ENCODE measurements at regions not wholly inside any gene's neighbourhood (a gene's known extent, or its start where the extent isn't known, plus 50 kb on each side); places are given as distances from the start of the nearest gene placed in this dataset.

DNA sequence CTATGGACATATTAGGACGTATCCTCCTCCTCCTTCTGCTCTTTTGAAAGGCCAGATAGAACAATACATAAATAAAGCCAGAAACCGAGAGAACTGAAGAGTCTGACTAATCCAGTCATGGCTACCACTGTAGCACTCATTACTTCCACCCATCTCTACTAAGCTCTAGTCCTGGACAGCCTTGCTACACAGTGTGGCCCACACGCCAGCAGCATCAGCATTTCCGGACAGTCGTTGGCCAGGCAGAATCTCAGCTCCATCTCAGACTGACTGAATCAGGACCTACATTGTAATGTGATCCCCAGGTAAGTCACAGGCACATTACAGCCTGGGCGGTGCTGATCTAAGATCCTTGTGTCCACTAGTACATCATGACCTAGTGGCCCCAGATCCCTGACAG lies 182.9 kb downstream of the DRD1 start:
- no peaks in the 10 kb centered on the region; the same call in 1 of the 2 replicates for H3K9me3 ChIP-seq (replicated peaks)

DNA sequence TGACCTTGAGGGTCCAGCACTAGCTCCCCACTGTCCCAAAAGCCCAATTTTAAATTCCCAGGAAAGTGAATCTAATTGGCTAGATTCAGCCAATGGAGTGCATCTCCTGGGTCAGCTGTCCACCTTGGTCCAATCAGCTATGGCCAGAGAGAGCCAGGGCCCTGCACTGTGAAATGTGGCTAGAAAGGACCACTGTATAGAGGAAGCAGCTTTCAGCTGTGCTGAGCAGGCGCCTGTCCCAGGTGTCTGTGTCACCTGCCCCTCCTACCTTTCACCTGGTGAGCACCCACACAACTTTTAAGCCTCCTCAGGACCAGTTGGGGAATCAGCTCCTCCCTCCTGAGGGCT lies 186.2 kb downstream of the DRD1 start:
- H3K4me1 ChIP-seq (replicated peaks) = peaks cover 31% of the 10 kb centered on the region
- H3K4me3 ChIP-seq = no peak overlapping the region
- H3K27ac ChIP-seq = no peak overlapping the region
- no peaks in the 10 kb centered on the region; the same call in 1 of the 2 replicates for H3K9me3 ChIP-seq (replicated peaks)
- H3K27me3 ChIP-seq (replicated peaks) = no peaks in the 10 kb centered on the region
- no peaks in the 10 kb centered on the region for H3K36me3 ChIP-seq
- DNase-seq (ENCODE audit: low read depth in 1 of 2, low spot score in 2 of 2) = no peak

More for the DNA sequence above, 182.9 kb downstream of the DRD1 start:
- Histone ChIP-seq H3K27me3 (replicated peaks) (no peaks in the 10 kb centered on the region), H3K36me3 (no peaks in the 10 kb centered on the region), H3K4me1 (replicated peaks) (peaks cover 16% of the 10 kb centered on the region), H3K27ac (no peak overlapping the region), H3K4me3 (no peak overlapping the region)
- DNase-seq (ENCODE audit: low read depth in 1 of 2, low spot score in 2 of 2) = peak in 1 of 2 experiments; percentile 38

DNA sequence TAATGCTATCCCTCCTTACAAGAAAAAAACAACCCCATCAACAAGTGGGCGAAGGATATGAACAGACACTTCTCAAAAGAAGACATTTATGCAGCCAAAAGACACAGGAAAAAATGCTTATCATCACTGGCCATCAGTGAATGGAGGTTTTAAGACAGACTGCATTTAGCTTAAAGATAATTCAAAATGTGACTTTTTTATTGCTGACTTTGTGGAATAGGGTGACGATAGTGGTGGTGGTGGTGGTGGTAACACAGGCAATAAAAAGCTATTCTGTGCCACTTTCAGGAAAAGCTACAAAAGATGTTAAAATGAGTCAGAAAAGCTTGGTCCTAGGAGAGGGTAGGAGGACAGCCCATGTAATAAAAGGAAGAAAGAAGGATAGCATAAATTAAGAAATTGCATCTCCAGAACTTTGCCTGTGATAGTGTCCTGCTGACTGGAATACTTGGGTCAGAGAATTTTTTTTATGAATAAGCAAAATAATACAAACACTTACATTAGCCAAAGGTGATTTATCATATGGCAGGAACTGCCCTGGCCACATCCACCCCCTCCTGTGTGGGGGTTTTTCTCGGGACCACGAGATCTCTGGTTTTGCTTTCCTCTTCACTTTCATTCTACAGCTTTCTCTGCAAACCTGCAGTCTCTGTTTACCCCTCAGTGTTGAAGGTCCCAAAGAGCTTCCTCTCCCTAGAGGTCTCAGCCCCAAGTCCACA lies 186.7 kb downstream of the DRD1 start:
- no peaks in the 10 kb centered on the region for H3K27me3 ChIP-seq (replicated peaks)
- H3K4me3 ChIP-seq = no peak overlapping the region
- no peaks in the 10 kb centered on the region for H3K36me3 ChIP-seq
- no peak overlapping the region for H3K27ac ChIP-seq
- DNase-seq (ENCODE audit: low read depth in 1 of 2, low spot score in 2 of 2) = no peak
- H3K9me3 ChIP-seq (replicated peaks) = no peaks in the 10 kb centered on the region; the same call in 1 of the 2 replicates
- H3K4me1 ChIP-seq (replicated peaks) = peaks cover 31% of the 10 kb centered on the region

DNA sequence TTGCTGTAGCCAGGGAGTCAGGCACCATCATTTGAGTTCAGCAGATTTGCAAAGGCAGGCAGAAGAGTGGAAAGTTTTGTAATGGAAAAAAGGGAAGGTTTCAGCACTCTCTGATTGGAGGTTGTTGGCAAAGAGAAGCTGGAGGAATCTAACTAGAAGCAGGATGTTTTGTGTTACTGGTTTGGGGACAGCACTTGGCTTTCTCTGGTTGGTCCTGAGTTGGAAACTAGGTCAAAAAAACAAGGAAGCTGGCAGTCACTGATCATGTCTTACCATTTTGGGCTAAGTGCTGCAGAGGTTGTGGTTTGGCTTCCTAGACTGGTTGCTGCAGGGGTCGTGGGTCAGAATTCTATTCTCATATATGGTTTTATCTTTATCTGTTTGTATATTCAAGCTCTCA lies 189.8 kb downstream of the DRD1 start:
- H3K27me3 ChIP-seq (replicated peaks) = no peaks in the 10 kb centered on the region
- no peak overlapping the region for H3K4me3 ChIP-seq
- H3K9me3 ChIP-seq (replicated peaks) = no peaks in the 10 kb centered on the region
- H3K27ac ChIP-seq = no peak overlapping the region
- DNase-seq (ENCODE audit: low read depth in 1 of 2, low spot score in 2 of 2) = no peak
- peaks cover 15% of the 10 kb centered on the region for H3K4me1 ChIP-seq (replicated peaks)
- H3K36me3 ChIP-seq = no peaks in the 10 kb centered on the region

GRCh38 chr5:175253597-175253996 lies 190.4 kb downstream of the DRD1 start:
- peak in 1 of 2 experiments; percentile 44 for DNase-seq (ENCODE audit: low read depth in 1 of 2, low spot score in 2 of 2)
- H3K27ac ChIP-seq = no peak overlapping the region
- no peaks in the 10 kb centered on the region for H3K9me3 ChIP-seq (replicated peaks)
- no peaks in the 10 kb centered on the region for H3K27me3 ChIP-seq (replicated peaks)
- H3K4me1 ChIP-seq (replicated peaks) = peaks cover 15% of the 10 kb centered on the region
- no peak overlapping the region for H3K4me3 ChIP-seq
- no peaks in the 10 kb centered on the region for H3K36me3 ChIP-seq

DNA sequence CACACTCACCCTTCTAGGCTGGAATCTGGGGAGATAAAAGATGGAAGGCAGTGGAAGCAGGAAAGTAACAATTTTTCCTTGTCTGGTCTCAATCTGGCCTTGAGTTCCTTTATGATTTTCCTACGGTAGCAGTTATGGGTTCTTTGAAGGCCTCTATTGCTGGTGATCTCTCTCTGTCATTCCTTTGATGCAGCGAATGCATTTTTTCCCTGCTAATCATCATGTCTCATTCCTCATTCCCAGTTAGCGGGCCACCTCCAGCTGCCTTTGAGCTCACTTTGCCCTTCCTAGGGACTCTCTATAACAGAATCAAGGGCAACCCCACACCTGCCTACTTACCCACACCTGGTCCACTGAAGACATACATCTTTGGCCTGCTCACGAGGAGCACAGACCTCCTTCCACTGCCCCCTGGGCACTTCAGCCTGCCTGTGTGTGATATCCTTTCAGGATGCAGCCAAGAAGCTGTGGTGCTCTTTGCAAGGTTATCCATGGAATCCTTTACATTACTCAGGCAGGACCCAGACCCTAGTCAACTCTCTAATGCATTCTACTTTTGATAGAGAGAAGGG lies 191.7 kb downstream of the DRD1 start:
- H3K36me3 ChIP-seq = no peaks in the 10 kb centered on the region
- H3K4me1 ChIP-seq (replicated peaks) = peaks cover 21% of the 10 kb centered on the region
- H3K27me3 ChIP-seq (replicated peaks) = no peaks in the 10 kb centered on the region
- H3K4me3 ChIP-seq = no peak overlapping the region
- no peak overlapping the region for H3K27ac ChIP-seq
- no peak for DNase-seq (ENCODE audit: low read depth in 1 of 2, low spot score in 2 of 2)
- H3K9me3 ChIP-seq (replicated peaks) = no peaks in the 10 kb centered on the region

GRCh38 chr5:175250426-175250825 lies 193.6 kb downstream of the DRD1 start:
- Histone ChIP-seq H3K9me3 (replicated peaks) (peaks cover 2% of the 10 kb centered on the region; the same call in 1 of the 2 replicates), H3K4me3 (no peak overlapping the region), H3K27ac (no peak overlapping the region), H3K27me3 (replicated peaks) (no peaks in the 10 kb centered on the region), H3K4me1 (replicated peaks) (peaks cover 39% of the 10 kb centered on the region), H3K36me3 (no peaks in the 10 kb centered on the region)
- DNase-seq (ENCODE audit: low read depth in 1 of 2, low spot score in 2 of 2) = no peak

DNA sequence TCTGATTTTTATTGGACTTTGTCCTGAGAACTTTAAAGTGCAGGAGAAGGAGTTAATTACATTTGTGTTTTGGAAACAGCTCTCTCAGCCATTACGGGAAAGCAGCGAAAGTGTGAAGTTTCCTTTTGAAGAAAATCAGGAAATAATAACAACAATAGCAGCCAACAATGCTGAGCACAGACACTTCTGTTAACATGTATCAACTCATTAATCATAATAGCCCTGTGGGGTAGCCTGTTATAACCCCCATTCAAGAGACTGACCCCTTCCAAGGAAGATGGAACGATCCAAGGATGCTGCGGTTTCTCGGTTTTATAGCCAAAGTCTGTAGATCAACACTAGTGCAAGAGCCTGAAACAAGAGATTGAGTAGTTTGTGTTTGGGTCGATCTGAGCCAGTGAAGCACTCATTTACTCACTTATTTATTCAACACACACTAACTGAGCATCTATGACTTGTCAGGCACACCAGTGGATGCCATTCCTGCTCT lies 195.5 kb downstream of the DRD1 start:
- Histone ChIP-seq H3K27me3 (replicated peaks) (no peaks in the 10 kb centered on the region), H3K4me1 (replicated peaks) (peaks cover 40% of the 10 kb centered on the region), H3K36me3 (no peaks in the 10 kb centered on the region), H3K9me3 (replicated peaks) (peaks cover 7% of the 10 kb centered on the region; the same call in 1 of the 2 replicates), H3K4me3 (no peak overlapping the region), H3K27ac (no peak overlapping the region; the same call in 1 of the 2 replicates)
- DNase-seq (ENCODE audit: low read depth in 1 of 2, low spot score in 2 of 2) = no peak

DNA sequence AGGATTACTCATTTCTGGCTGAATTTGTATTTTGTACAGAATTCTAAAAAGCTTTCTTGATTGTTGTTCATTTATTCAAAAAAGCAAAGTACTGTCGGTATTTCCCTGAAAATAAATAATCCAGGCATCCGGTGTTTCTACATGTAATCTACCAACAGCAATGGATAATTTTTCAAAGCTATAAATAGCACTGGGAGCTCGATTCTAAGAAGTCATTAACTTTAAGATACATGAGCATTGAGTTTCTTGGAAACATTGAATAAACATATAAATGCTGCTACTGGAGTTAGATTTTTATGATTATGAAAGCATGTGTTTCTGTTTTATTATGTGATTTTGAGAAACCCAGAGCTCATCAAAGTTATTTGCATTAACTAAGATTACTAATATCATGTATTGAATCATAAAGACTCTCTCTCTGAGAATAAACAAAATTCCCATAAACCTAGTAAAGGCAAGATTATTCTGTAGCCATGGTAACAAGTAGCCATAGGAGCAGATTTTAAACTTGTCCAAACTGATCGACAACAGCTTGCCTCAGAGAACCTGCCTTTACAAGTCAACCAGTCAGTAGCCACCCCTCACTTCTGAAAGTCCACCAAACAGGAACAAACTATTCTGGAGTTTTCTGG lies 197.0 kb downstream of the DRD1 start:
- H3K36me3 ChIP-seq = no peaks in the 10 kb centered on the region
- no peak overlapping the region for H3K4me3 ChIP-seq
- H3K27me3 ChIP-seq (replicated peaks) = no peaks in the 10 kb centered on the region
- peak overlapping the region; percentile 82 for H3K27ac ChIP-seq
- H3K4me1 ChIP-seq (replicated peaks) = peaks cover 37% of the 10 kb centered on the region
- peaks cover 7% of the 10 kb centered on the region; the same call in 1 of the 2 replicates for H3K9me3 ChIP-seq (replicated peaks)
- no peak for DNase-seq (ENCODE audit: low read depth in 1 of 2, low spot score in 2 of 2)

- peak; percentile 99 to 100 for DNase-seq (ENCODE audit: low read depth in 1 of 2, low spot score in 2 of 2)
- no peaks in the 10 kb centered on the region for H3K36me3 ChIP-seq
- H3K27ac ChIP-seq = peak overlapping the region; percentile 82
- peaks cover 37% of the 10 kb centered on the region for H3K4me1 ChIP-seq (replicated peaks)
- peaks cover 7% of the 10 kb centered on the region; the same call in 1 of the 2 replicates for H3K9me3 ChIP-seq (replicated peaks)
- no peaks in the 10 kb centered on the region for H3K27me3 ChIP-seq (replicated peaks)
- H3K4me3 ChIP-seq = no peak overlapping the region
Measured at GRCh38 chr5:175246242-175246888, 197.6 kb downstream of the DRD1 start.

DNA sequence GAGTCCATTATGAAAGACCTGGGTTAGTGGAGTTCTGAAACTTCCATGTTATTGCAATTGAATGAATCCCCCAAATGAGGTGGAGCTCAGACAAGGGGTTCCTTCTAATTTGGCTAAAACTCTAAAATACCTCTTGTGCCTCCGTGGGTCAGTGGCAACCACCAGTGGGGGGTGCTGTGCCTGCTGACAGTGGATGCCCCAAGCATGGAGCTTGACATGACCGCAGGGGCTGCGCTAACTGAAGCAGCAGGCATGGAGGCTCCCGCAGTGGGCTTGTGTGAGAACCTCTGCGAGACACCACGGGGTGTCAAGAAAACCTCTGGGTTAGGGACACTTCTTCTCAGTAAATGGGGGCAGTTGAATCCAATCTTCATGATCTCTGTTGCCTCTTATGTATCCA lies 200.5 kb downstream of the DRD1 start:
- Histone ChIP-seq H3K36me3 (no peaks in the 10 kb centered on the region), H3K4me3 (no peak overlapping the region), H3K9me3 (replicated peaks) (peaks cover 7% of the 10 kb centered on the region; the same call in 1 of the 2 replicates), H3K27ac (no peak overlapping the region), H3K27me3 (replicated peaks) (no peaks in the 10 kb centered on the region), H3K4me1 (replicated peaks) (peaks cover 37% of the 10 kb centered on the region)
- no peak for DNase-seq (ENCODE audit: low read depth in 1 of 2, low spot score in 2 of 2)

- Histone ChIP-seq H3K9me3 (replicated peaks) (peaks cover 7% of the 10 kb centered on the region; the same call in 1 of the 2 replicates), H3K36me3 (no peaks in the 10 kb centered on the region), H3K27me3 (replicated peaks) (no peaks in the 10 kb centered on the region), H3K4me1 (replicated peaks) (peaks cover 29% of the 10 kb centered on the region), H3K4me3 (no peak overlapping the region), H3K27ac (no peak overlapping the region)
- DNase-seq (ENCODE audit: low read depth in 1 of 2, low spot score in 2 of 2) = no peak
Measured at GRCh38 chr5:175242207-175242606, 201.8 kb downstream of the DRD1 start.

GRCh38 chr5:175238326-175238725 lies 205.7 kb downstream of the DRD1 start:
- no peak overlapping the region for H3K27ac ChIP-seq
- no peaks in the 10 kb centered on the region for H3K36me3 ChIP-seq
- H3K27me3 ChIP-seq (replicated peaks) = no peaks in the 10 kb centered on the region
- no peak for DNase-seq (ENCODE audit: low read depth in 1 of 2, low spot score in 2 of 2)
- no peak overlapping the region for H3K4me3 ChIP-seq
- no peaks in the 10 kb centered on the region for H3K4me1 ChIP-seq (replicated peaks)
- H3K9me3 ChIP-seq (replicated peaks) = no peaks in the 10 kb centered on the region

- H3K4me3 ChIP-seq = no peak overlapping the region
- no peaks in the 10 kb centered on the region for H3K9me3 ChIP-seq (replicated peaks)
- H3K4me1 ChIP-seq (replicated peaks) = no peaks in the 10 kb centered on the region
- no peak for DNase-seq (ENCODE audit: low read depth in 1 of 2, low spot score in 2 of 2)
- no peaks in the 10 kb centered on the region for H3K27me3 ChIP-seq (replicated peaks)
- no peaks in the 10 kb centered on the region for H3K36me3 ChIP-seq
- no peak overlapping the region for H3K27ac ChIP-seq
Measured at GRCh38 chr5:175236176-175236575, 207.8 kb downstream of the DRD1 start.
